ENCODE measurements at regions not wholly inside any gene's neighbourhood (a gene's known extent, or its start where the extent isn't known, plus 50 kb on each side); places are given as distances from the start of the nearest gene placed in this dataset.

GRCh38 chr1:14143777-14144176 is 443.8 kb downstream of the PRDM2 start:
- no peaks in the 10 kb centered on the region for H3K27me3 ChIP-seq (ENCODE audit: low read length)
- no peaks in the 10 kb centered on the region for H3K36me3 ChIP-seq (ENCODE audit: low read length)
- no peak overlapping the region for H3K4me3 ChIP-seq (ENCODE audit: insufficient read depth, low read length, poor library complexity, severe bottlenecking)
- TF ChIP-seq CTCF (IDR thresholded peaks at IDR 0.05; ENCODE audit: insufficient read depth, low read length, poor library complexity, severe bottlenecking) (no peak), EZH2phosphoT487 (conservative IDR thresholded peaks at IDR 0.05; ENCODE audit: low read length) (no peak)
- H3F3A ChIP-seq (ENCODE audit: insufficient read depth), result no peaks in the 10 kb centered on the region
- no peaks in the 10 kb centered on the region for H3K79me2 ChIP-seq (ENCODE audit: insufficient read depth, low read length)
- H4K20me1 ChIP-seq (ENCODE audit: low read depth, low read length), result no peaks in the 10 kb centered on the region
- no peaks in the 10 kb centered on the region for H3K9me2 ChIP-seq (replicated peaks; ENCODE audit: insufficient read depth, low read length)
- H3K9me3 ChIP-seq (ENCODE audit: insufficient read depth, low read length), result no peaks in the 10 kb centered on the region
- no peak overlapping the region for H3K4me2 ChIP-seq (ENCODE audit: low read depth, low read length, poor library complexity, severe bottlenecking)
- no peak overlapping the region for H3K27ac ChIP-seq (ENCODE audit: low read depth, low read length)
- H3K9ac ChIP-seq (ENCODE audit: low read length), result no peak overlapping the region
- no peak overlapping the region for H2AFZ ChIP-seq (ENCODE audit: low read depth, low read length, severe bottlenecking)

GRCh38 chr1:14148526-14148925 is 448.5 kb downstream of the PRDM2 start:
- TF ChIP-seq EZH2phosphoT487 (conservative IDR thresholded peaks at IDR 0.05; ENCODE audit: low read length) (no peak), CTCF (IDR thresholded peaks at IDR 0.05; ENCODE audit: insufficient read depth, low read length, poor library complexity, severe bottlenecking) (no peak)
- Histone ChIP-seq H3K36me3 (ENCODE audit: low read length) (no peaks in the 10 kb centered on the region), H3K4me3 (ENCODE audit: insufficient read depth, low read length, poor library complexity, severe bottlenecking) (no peak overlapping the region), H2AFZ (ENCODE audit: low read depth, low read length, severe bottlenecking) (no peak overlapping the region), H3K9me3 (ENCODE audit: insufficient read depth, low read length) (no peaks in the 10 kb centered on the region), H3F3A (ENCODE audit: insufficient read depth) (no peaks in the 10 kb centered on the region), H3K27ac (ENCODE audit: low read depth, low read length) (no peak overlapping the region), H3K27me3 (ENCODE audit: low read length) (no peaks in the 10 kb centered on the region), H3K9ac (ENCODE audit: low read length) (no peak overlapping the region), H3K9me2 (replicated peaks; ENCODE audit: insufficient read depth, low read length) (no peaks in the 10 kb centered on the region), H3K79me2 (ENCODE audit: insufficient read depth, low read length) (no peaks in the 10 kb centered on the region), H3K4me2 (ENCODE audit: low read depth, low read length, poor library complexity, severe bottlenecking) (no peak overlapping the region), H4K20me1 (ENCODE audit: low read depth, low read length) (no peaks in the 10 kb centered on the region)

DNA sequence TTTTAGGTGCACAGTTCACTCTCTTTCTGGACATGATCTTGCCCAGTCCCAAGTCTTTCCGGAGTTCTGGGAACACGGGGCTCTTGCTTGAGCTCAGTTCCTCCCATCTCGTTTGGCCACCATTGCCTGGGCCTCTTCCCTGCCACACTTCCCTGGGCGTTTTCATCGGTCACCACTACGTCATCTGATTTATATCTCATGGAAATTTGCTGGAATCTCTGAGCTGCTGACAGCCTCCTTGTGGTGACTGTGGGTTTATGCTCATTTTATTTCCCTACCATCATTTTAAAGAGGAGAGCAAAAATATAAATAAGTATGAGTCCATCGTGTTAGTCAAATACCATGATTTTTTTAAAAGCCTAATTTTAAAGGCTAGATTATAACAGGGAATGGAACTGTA is 449.1 kb upstream of the KAZN start:
- no peaks in the 10 kb centered on the region for H3K27me3 ChIP-seq (ENCODE audit: low read length)
- H3K27ac ChIP-seq (ENCODE audit: low read depth, low read length), result no peak overlapping the region
- H3K9me2 ChIP-seq (replicated peaks; ENCODE audit: insufficient read depth, low read length), result no peaks in the 10 kb centered on the region
- TF ChIP-seq CTCF (IDR thresholded peaks at IDR 0.05; ENCODE audit: insufficient read depth, low read length, poor library complexity, severe bottlenecking) (no peak), EZH2phosphoT487 (conservative IDR thresholded peaks at IDR 0.05; ENCODE audit: low read length) (no peak)
- H4K20me1 ChIP-seq (ENCODE audit: low read depth, low read length), result no peaks in the 10 kb centered on the region
- no peak overlapping the region for H3K4me3 ChIP-seq (ENCODE audit: insufficient read depth, low read length, poor library complexity, severe bottlenecking)
- no peak overlapping the region for H3K9ac ChIP-seq (ENCODE audit: low read length)
- no peaks in the 10 kb centered on the region for H3K79me2 ChIP-seq (ENCODE audit: insufficient read depth, low read length)
- no peak overlapping the region for H2AFZ ChIP-seq (ENCODE audit: low read depth, low read length, severe bottlenecking)
- no peak overlapping the region for H3K4me2 ChIP-seq (ENCODE audit: low read depth, low read length, poor library complexity, severe bottlenecking)
- no peaks in the 10 kb centered on the region for H3K9me3 ChIP-seq (ENCODE audit: insufficient read depth, low read length)
- no peaks in the 10 kb centered on the region for H3K36me3 ChIP-seq (ENCODE audit: low read length)
- H3F3A ChIP-seq (ENCODE audit: insufficient read depth), result no peaks in the 10 kb centered on the region

- no peaks in the 10 kb centered on the region for H3K36me3 ChIP-seq (ENCODE audit: low read length)
- no peaks in the 10 kb centered on the region for H3K9me2 ChIP-seq (replicated peaks; ENCODE audit: insufficient read depth, low read length)
- H3K9me3 ChIP-seq (ENCODE audit: insufficient read depth, low read length), result no peaks in the 10 kb centered on the region
- no peak overlapping the region for H2AFZ ChIP-seq (ENCODE audit: low read depth, low read length, severe bottlenecking)
- H3K79me2 ChIP-seq (ENCODE audit: insufficient read depth, low read length), result no peaks in the 10 kb centered on the region
- H3K27me3 ChIP-seq (ENCODE audit: low read length), result no peaks in the 10 kb centered on the region
- no peaks in the 10 kb centered on the region for H4K20me1 ChIP-seq (ENCODE audit: low read depth, low read length)
- H3F3A ChIP-seq (ENCODE audit: insufficient read depth), result no peaks in the 10 kb centered on the region
- H3K9ac ChIP-seq (ENCODE audit: low read length), result no peak overlapping the region
- H3K4me2 ChIP-seq (ENCODE audit: low read depth, low read length, poor library complexity, severe bottlenecking), result no peak overlapping the region
- H3K4me3 ChIP-seq (ENCODE audit: insufficient read depth, low read length, poor library complexity, severe bottlenecking), result no peak overlapping the region
- TF ChIP-seq EZH2phosphoT487 (conservative IDR thresholded peaks at IDR 0.05; ENCODE audit: low read length), result no peak
- TF ChIP-seq CTCF (IDR thresholded peaks at IDR 0.05; ENCODE audit: insufficient read depth, low read length, poor library complexity, severe bottlenecking), result no peak
- H3K27ac ChIP-seq (ENCODE audit: low read depth, low read length), result no peak overlapping the region
Observed at GRCh38 chr1:14156543-14156942, 441.9 kb upstream of the KAZN start.

Measured in SU-DHL-6 (cell line).